ENCODE measurements at regions not wholly inside any gene's neighbourhood (a gene's known extent, or its start where the extent isn't known, plus 50 kb on each side); places are given as distances from the start of the nearest gene placed in this dataset.

- no peak for TF ChIP-seq HMGXB4 (CRISPR knock-in tag; IDR thresholded peaks at IDR 0.05; ENCODE audit: borderline replicate concordance)
- no peak for TF ChIP-seq CTCF (IDR thresholded peaks at IDR 0.05)
- TF ChIP-seq ATOH8 (CRISPR knock-in tag; IDR thresholded peaks at IDR 0.05; ENCODE audit: low read depth): no peak
- no peak for TF ChIP-seq RFX5 (IDR thresholded peaks at IDR 0.05)
- TF ChIP-seq HOXA7 (CRISPR knock-in tag; IDR thresholded peaks at IDR 0.05): no peak
- TF ChIP-seq POLR2A (IDR thresholded peaks at IDR 0.05; ENCODE audit: low read length): no peak
- no peak for TF ChIP-seq PHF8 (IDR thresholded peaks at IDR 0.05; ENCODE audit: borderline replicate concordance, low read depth)
- no peak for TF ChIP-seq SREBF2 (IDR thresholded peaks at IDR 0.05)
- no peak for TF ChIP-seq CEBPB (IDR thresholded peaks at IDR 0.05)
Measured at GRCh38 chr6:113353392-113353791, 503.8 kb upstream of the MARCKS start.

All from A549 (cell line).